DND-41 (cell line): ENCODE measurements at regions not wholly inside any gene's neighbourhood (a gene's known extent, or its start where the extent isn't known, plus 50 kb on each side); places are given as distances from the start of the nearest gene placed in this dataset.

ENCODE experiments used
- ATAC-seq: fragments of 200-7000 bp; cut with Tn5 transposase; 3 replicates; pipeline ENCODE4 v1.9.1; 2021; ENCODE audit warnings: low read depth; ENCODE audit not compliant: insufficient read depth
- DNase-seq: peaks from one replicate; pipeline ENCODE4 v3.0.0-alpha.2; 2020
- H2AFZ ChIP-seq: 2 replicates; pipeline ENCODE4 v1.6.0; 2012; ENCODE audit warnings: low read depth, low read length
- H3K27ac ChIP-seq: 2 replicates; pipeline ENCODE4 v1.5.1; 2012; ENCODE audit warnings: low read length, inconsistent platforms
- H3K27me3 ChIP-seq: fragments of 200-600 bp; sonication (generic); 2 replicates; pipeline ENCODE4 v1.6.0; 2012; ENCODE audit warnings: low read length, mild to moderate bottlenecking, inconsistent platforms; ENCODE audit not compliant: insufficient read depth, poor library complexity
- H3K36me3 ChIP-seq: 2 replicates; pipeline ENCODE4 v1.5.1; 2012; ENCODE audit warnings: low read length, inconsistent platforms; ENCODE audit not compliant: insufficient read depth
- H3K4me1 ChIP-seq: 2 replicates; pipeline ENCODE4 v1.5.1; 2012; ENCODE audit warnings: mild to moderate bottlenecking, low read length; ENCODE audit not compliant: insufficient read depth
- H3K4me2 ChIP-seq: 2 replicates; pipeline ENCODE4 v1.6.0; 2012; ENCODE audit warnings: mild to moderate bottlenecking, moderate library complexity, low read length, inconsistent platforms; ENCODE audit not compliant: insufficient read depth
- H3K4me3 ChIP-seq, 2 experiments: fragments of 200-600 bp in 1 of 2; shearing (Covaris generic) in 1 of 2; 2 replicates each; pipeline ENCODE4 v1.5.1; 2012 to 2016; ENCODE audit warnings: inconsistent platforms in 2 of 2, low read length in 2 of 2, mild to moderate bottlenecking in 2 of 2, low read depth in 1 of 2, moderate library complexity in 1 of 2
- H3K79me2 ChIP-seq: 2 replicates; pipeline ENCODE4 v1.6.0; 2012; ENCODE audit warnings: low read length, inconsistent platforms; ENCODE audit not compliant: insufficient read depth
- H3K9ac ChIP-seq: 2 replicates; pipeline ENCODE4 v1.6.0; 2012; ENCODE audit warnings: low read depth, mild to moderate bottlenecking, inconsistent platforms, low read length, moderate library complexity
- H3K9me3 ChIP-seq: 2 replicates; pipeline ENCODE4 v1.5.1; 2012; ENCODE audit warnings: low read length, moderate library complexity, mild to moderate bottlenecking, inconsistent platforms; ENCODE audit not compliant: insufficient read depth, severe bottlenecking
- H4K20me1 ChIP-seq: 2 replicates; pipeline ENCODE4 v1.6.0; 2012; ENCODE audit warnings: low read length; ENCODE audit not compliant: insufficient read depth
- CTCF ChIP-seq: IDR thresholded peaks from 2 replicates; pipeline ENCODE4 v1.5.1; 2012; ENCODE audit warnings: borderline replicate concordance, low read length, moderate library complexity, mild to moderate bottlenecking; ENCODE audit not compliant: poor library complexity, severe bottlenecking; ENCODE audit errors: extremely low read depth
- EZH2 ChIP-seq: IDR thresholded peaks from 3 replicates; pipeline ENCODE4 v1.6.1; 2012; ENCODE audit warnings: borderline replicate concordance, low read depth, mild to moderate bottlenecking, moderate library complexity, low read length, inconsistent platforms; ENCODE audit not compliant: severe bottlenecking

DNA sequence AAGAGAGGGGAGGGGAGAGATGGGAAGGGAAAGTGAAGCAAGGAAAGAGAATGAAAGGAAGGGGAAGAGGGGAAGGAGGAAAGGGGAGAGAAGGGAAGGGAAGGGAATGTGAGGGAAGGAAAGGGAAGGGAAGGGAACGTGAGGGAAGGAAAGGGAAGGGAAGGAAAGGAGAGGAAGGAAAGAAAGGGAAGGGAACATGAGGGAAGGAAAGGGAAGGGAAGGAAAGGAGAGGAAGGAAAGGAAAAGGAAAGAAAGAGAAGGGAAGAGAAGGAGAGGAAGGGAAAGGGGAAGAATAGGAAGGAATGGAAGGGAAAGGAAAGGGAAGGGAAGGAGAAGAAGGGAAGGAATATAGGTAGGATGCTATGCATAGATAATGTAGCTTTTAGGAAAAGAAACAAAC, 139.7 kb upstream of the PTER start:
- no peaks in the 10 kb centered on the region for H3K4me1 ChIP-seq
- H4K20me1 ChIP-seq: no peaks in the 10 kb centered on the region
- H3K9me3 ChIP-seq: no peaks in the 10 kb centered on the region
- no peak overlapping the region for H3K27ac ChIP-seq
- no peaks in the 10 kb centered on the region for H3K36me3 ChIP-seq
- H3K4me3 ChIP-seq: no peak overlapping the region
- H3K79me2 ChIP-seq: no peaks in the 10 kb centered on the region
- DNase-seq: no peak
- no peak overlapping the region for H3K9ac ChIP-seq
- no peak overlapping the region for H3K4me2 ChIP-seq
- TF ChIP-seq EZH2: no peak
- TF ChIP-seq CTCF: no peak
- no peak for ATAC-seq
- no peak overlapping the region for H2AFZ ChIP-seq
- H3K27me3 ChIP-seq: peaks cover 7% of the 10 kb centered on the region

DNA sequence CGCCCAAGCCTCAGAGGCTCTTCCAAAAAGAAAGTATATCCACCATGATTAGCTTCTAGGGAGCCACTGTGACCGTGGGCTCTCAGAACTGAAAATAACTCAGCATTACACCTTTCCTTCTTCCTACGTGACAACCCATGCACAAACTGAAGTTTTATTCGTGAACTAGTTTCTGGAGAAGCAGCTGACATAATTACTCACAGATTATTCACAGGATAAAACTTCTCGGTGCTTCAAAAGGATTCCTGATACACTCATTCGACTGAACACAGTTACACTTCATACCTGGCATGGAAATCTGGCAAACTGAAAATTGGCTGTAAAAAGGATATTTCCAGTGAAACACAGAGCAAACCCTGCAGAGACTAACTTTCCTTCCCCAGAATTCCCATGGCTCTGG, 139.2 kb upstream of the PTER start:
- no peak for ATAC-seq

GRCh38 chr10:16304311-16304710, 132.5 kb upstream of the PTER start:
- no peak overlapping the region for H3K27ac ChIP-seq
- DNase-seq: no peak
- H3K4me1 ChIP-seq: no peaks in the 10 kb centered on the region
- H3K79me2 ChIP-seq: no peaks in the 10 kb centered on the region
- no peak for ATAC-seq
- no peaks in the 10 kb centered on the region for H3K9me3 ChIP-seq
- no peaks in the 10 kb centered on the region for H3K36me3 ChIP-seq
- H3K4me3 ChIP-seq: no peak overlapping the region
- H4K20me1 ChIP-seq: no peaks in the 10 kb centered on the region
- H2AFZ ChIP-seq: no peak overlapping the region
- TF ChIP-seq EZH2 (no peak), CTCF (no peak)
- H3K4me2 ChIP-seq: no peak overlapping the region
- no peaks in the 10 kb centered on the region for H3K27me3 ChIP-seq
- H3K9ac ChIP-seq: no peak overlapping the region

More for the DNA sequence above, 139.2 kb upstream of the PTER start:
- no peak for DNase-seq
- Histone ChIP-seq H2AFZ (no peak overlapping the region), H3K9ac (no peak overlapping the region), H3K36me3 (no peaks in the 10 kb centered on the region), H3K79me2 (no peaks in the 10 kb centered on the region), H3K4me2 (no peak overlapping the region), H3K4me1 (no peaks in the 10 kb centered on the region), H3K27ac (no peak overlapping the region), H3K4me3 (no peak overlapping the region), H3K27me3 (peaks cover 7% of the 10 kb centered on the region), H4K20me1 (no peaks in the 10 kb centered on the region), H3K9me3 (no peaks in the 10 kb centered on the region)
- TF ChIP-seq EZH2 (no peak), CTCF (no peak)

DNA sequence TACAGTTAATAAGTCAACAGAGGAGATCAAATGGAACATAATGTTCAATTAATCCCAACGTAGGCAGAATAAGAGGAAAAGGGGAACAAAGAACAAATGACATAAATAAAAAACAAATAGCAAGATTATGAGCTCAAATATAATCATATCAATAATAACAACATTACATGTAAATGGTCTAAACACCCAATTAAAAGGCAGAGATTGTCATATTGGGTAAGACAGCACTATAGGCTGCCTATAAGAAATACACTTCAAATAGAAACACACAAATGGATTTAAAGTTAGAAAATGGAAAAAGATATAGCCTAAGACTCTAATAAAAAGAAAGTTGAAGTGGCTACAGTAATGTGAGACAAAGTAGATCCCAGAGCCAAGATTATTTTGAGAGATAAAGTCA, 126.4 kb upstream of the PTER start:
- H3K4me1 ChIP-seq: no peaks in the 10 kb centered on the region
- no peak overlapping the region for H2AFZ ChIP-seq
- no peak overlapping the region for H3K4me3 ChIP-seq
- no peaks in the 10 kb centered on the region for H3K27me3 ChIP-seq
- H3K79me2 ChIP-seq: no peaks in the 10 kb centered on the region
- H3K27ac ChIP-seq: no peak overlapping the region
- no peak overlapping the region for H3K4me2 ChIP-seq
- DNase-seq (no peak), ATAC-seq (no peak)
- no peaks in the 10 kb centered on the region for H3K36me3 ChIP-seq
- H4K20me1 ChIP-seq: no peaks in the 10 kb centered on the region
- no peak overlapping the region for H3K9ac ChIP-seq
- TF ChIP-seq CTCF: no peak
- TF ChIP-seq EZH2: no peak
- no peaks in the 10 kb centered on the region for H3K9me3 ChIP-seq
